Bronchial epithelial cell (primary cell): ENCODE measurements at regions not wholly inside any gene's neighbourhood (a gene's known extent, or its start where the extent isn't known, plus 50 kb on each side); places are given as distances from the start of the nearest gene placed in this dataset.

Experiments used
- DNase-seq: peaks from one replicate; pipeline ENCODE4 v3.0.0-alpha.2; 2010; ENCODE audit warnings: low read depth
- FAIRE-seq: peaks from 2 replicates; lab custom pipeline; 2011; peaks lifted over from hg19 to GRCh38; lab: Jason Lieb, UNC
- H3K27me3 ChIP-seq: 2 replicates; pipeline ENCODE4 v1.5.1; 2011; ENCODE audit warnings: low read length; ENCODE audit not compliant: control insufficient read depth, insufficient read depth
- H3K36me3 ChIP-seq: 2 replicates; pipeline ENCODE4 v1.5.1; 2011; ENCODE audit warnings: low read length; ENCODE audit not compliant: control insufficient read depth, insufficient read depth
- H3K4me3 ChIP-seq: 2 replicates; pipeline ENCODE4 v1.5.1; 2011; ENCODE audit warnings: mild to moderate bottlenecking, low read depth, low read length, control low read depth
- TF ChIP-seq, protein P1 (sequence below): IDR thresholded peaks from 2 replicates; pipeline ENCODE4 v1.5.1; 2011; ENCODE audit warnings: mild to moderate bottlenecking, moderate library complexity, low read length, control low read depth, inconsistent platforms; ENCODE audit not compliant: insufficient read depth, severe bottlenecking

DNA sequence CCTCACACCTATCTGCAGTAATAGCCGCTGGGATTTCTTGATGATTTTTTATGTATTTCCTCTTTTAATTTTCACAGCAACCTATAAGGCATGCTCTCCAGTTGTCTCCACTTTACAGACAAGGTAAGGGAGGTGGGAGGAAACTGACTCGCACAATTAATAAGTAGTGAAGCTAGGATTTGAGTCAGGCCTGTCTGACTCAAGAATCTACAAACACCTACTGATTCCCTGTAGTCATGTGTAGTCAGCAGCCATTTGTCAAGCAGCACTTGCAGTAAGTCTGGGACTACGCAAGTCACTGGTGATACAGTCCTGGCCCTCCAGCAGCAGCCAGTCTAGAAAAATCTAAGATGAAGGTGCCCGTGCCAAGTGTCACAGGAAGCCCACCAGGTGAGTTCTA, 193.6 kb upstream of the PKDCC start:
- no peak overlapping the region for H3K4me3 ChIP-seq
- peaks cover 2% of the 10 kb centered on the region for H3K27me3 ChIP-seq
- H3K36me3 ChIP-seq: no peaks in the 10 kb centered on the region
- peak; percentile 78 for DNase-seq
- FAIRE-seq: no peak
- TF ChIP-seq, protein P1, sequence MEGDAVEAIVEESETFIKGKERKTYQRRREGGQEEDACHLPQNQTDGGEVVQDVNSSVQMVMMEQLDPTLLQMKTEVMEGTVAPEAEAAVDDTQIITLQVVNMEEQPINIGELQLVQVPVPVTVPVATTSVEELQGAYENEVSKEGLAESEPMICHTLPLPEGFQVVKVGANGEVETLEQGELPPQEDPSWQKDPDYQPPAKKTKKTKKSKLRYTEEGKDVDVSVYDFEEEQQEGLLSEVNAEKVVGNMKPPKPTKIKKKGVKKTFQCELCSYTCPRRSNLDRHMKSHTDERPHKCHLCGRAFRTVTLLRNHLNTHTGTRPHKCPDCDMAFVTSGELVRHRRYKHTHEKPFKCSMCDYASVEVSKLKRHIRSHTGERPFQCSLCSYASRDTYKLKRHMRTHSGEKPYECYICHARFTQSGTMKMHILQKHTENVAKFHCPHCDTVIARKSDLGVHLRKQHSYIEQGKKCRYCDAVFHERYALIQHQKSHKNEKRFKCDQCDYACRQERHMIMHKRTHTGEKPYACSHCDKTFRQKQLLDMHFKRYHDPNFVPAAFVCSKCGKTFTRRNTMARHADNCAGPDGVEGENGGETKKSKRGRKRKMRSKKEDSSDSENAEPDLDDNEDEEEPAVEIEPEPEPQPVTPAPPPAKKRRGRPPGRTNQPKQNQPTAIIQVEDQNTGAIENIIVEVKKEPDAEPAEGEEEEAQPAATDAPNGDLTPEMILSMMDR: no peak

DNA sequence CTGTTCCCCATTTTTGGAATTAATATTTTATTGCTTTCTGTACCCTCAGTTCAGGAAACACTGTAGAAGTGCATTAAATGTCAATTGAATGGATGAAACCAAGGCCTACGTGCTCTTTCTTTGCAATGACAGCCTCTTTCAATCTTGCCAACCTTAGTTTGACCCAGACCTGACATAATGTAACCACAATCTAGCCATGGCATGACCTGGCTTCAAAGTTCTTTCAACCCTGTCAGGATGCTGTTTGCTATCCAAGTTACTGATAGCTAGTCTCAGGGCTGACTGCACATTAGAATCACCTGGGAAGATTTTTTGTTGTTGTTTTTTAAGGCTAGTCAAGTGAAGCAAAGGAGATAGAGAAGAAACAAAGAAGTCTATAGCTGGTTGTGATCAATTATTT, 190.9 kb upstream of the PKDCC start:
- FAIRE-seq: no peak
- TF ChIP-seq, protein P1: no peak
- Histone ChIP-seq H3K27me3 (no peaks in the 10 kb centered on the region), H3K36me3 (no peaks in the 10 kb centered on the region), H3K4me3 (no peak overlapping the region)
- DNase-seq: no peak

DNA sequence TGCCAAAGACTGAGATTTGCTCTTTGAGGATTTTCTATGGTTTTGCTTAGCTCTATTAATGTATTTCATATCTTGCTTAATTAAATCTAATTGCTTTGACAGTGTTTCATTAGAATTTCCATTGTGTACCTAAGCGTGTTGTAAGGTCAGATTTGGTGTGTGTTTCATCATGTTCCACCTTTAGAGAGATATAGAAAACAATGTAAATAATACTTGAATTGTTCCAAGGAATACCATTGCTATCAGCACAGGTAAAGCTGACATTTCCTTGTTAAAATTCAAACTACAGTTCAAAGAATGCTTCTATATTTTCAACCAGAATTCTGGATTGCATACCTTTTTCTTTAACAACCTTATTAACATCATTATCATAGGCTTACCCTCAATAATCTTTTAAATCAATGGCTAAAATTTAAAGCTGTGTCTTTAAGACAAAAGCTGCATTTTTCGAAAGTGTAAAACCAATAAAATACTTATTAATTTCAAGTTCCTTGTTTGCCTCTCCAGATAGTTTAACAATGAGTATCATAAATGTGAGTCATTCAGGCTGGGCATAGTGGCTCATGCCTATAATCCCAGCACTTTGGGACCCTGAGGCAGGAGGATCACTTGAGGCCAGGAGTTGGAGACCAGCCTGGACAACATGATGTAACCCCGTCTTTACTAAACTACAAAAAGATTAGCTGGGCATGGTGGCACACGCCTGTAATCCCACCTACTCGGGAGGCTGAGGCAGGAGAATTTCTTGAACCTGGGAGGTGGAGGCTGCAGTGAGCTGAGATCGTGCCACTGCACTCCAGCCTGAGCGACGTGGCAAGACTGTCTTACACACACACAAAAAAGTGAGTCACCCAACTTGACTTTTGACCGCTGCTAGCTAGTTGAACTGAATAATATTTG, 188.0 kb upstream of the PKDCC start:
- Histone ChIP-seq H3K27me3 (no peaks in the 10 kb centered on the region), H3K36me3 (no peaks in the 10 kb centered on the region), H3K4me3 (no peak overlapping the region)
- DNase-seq (peak; percentile 82), FAIRE-seq (no peak)
- TF ChIP-seq, protein P1: no peak

DNA sequence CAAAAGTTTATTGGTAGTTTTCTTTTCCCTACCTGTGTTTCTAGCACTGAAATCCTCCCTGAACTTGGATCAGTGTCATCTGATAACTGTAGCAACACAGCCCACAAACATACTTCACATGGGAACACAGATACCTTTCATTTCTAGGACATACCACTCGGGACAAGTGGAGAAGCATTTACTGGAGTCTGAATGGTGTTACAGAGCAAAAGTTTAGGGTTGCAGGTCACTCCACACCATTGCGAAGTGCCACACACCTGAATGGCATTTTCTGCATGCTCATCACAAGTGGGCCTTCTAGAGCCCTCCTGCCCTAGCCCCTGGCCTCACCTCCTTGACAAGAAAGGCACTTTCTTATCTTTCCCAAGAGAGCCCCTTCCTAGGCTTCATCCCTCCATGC, 184.8 kb upstream of the PKDCC start:
- TF ChIP-seq, protein P1: no peak
- no peaks in the 10 kb centered on the region for H3K27me3 ChIP-seq
- H3K36me3 ChIP-seq: no peaks in the 10 kb centered on the region
- FAIRE-seq (no peak), DNase-seq (no peak)
- H3K4me3 ChIP-seq: no peak overlapping the region

DNA sequence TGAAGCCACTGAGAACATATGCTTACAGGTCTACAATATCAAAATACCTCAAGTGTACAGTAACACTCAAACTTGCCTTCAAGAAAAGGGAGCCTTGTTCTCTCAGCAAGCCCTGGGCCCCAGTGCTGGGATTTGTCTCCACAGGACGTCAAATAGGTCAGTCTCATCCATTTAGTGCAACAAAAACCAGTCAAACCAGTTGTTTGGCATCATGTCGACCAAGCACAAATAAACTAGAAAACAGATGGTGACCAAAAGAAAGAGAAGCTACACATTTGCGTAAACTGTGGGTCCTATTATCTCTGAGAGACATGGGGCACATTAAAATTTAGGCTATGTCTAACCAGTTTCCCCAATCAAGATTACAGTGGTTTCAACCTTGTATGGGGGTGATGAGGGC, 182.6 kb upstream of the PKDCC start:
- no peaks in the 10 kb centered on the region for H3K36me3 ChIP-seq
- TF ChIP-seq, protein P1: no peak
- FAIRE-seq (no peak), DNase-seq (no peak)
- no peaks in the 10 kb centered on the region for H3K27me3 ChIP-seq
- H3K4me3 ChIP-seq: no peak overlapping the region
